Osteocyte (in vitro differentiated cells): ENCODE measurements at regions not wholly inside any gene's neighbourhood (a gene's known extent, or its start where the extent isn't known, plus 50 kb on each side); places are given as distances from the start of the nearest gene placed in this dataset.

Source experiments
- DNase-seq: peaks from one replicate; pipeline ENCODE4 v3.0.0; 2021; ENCODE audit warnings: mixed read lengths; ENCODE audit not compliant: unreplicated experiment; ENCODE audit errors: extremely low spot score
- H3K27ac Mint-ChIP-seq: one replicate; pipeline ENCODE4 v1.8.0; 2021; ENCODE audit warnings: mild to moderate bottlenecking, mixed read lengths; ENCODE audit not compliant: unreplicated experiment
- H3K27me3 Mint-ChIP-seq: one replicate; pipeline ENCODE4 v1.8.0; 2021; ENCODE audit warnings: mixed read lengths; ENCODE audit not compliant: unreplicated experiment
- H3K36me3 Mint-ChIP-seq: one replicate; pipeline ENCODE4 v1.8.0; 2021; ENCODE audit warnings: mixed read lengths; ENCODE audit not compliant: unreplicated experiment
- H3K4me1 Mint-ChIP-seq: one replicate; pipeline ENCODE4 v1.8.0; 2021; ENCODE audit warnings: mixed read lengths; ENCODE audit not compliant: unreplicated experiment
- H3K4me3 Mint-ChIP-seq: one replicate; pipeline ENCODE4 v1.8.0; 2021; ENCODE audit warnings: mild to moderate bottlenecking, moderate library complexity, mixed read lengths; ENCODE audit not compliant: unreplicated experiment
- H3K9me3 Mint-ChIP-seq: one replicate; pipeline ENCODE4 v1.8.0; 2021; ENCODE audit warnings: mixed read lengths; ENCODE audit not compliant: unreplicated experiment
- TF ChIP-seq, protein P1 (sequence below): fragments of 200-600 bp; sonication (generic); IDR thresholded peaks from 2 replicates; pipeline ENCODE4 v1.5.0; 2021; ENCODE audit warnings: antibody characterized with exemption, mild to moderate bottlenecking, moderate library complexity

DNA sequence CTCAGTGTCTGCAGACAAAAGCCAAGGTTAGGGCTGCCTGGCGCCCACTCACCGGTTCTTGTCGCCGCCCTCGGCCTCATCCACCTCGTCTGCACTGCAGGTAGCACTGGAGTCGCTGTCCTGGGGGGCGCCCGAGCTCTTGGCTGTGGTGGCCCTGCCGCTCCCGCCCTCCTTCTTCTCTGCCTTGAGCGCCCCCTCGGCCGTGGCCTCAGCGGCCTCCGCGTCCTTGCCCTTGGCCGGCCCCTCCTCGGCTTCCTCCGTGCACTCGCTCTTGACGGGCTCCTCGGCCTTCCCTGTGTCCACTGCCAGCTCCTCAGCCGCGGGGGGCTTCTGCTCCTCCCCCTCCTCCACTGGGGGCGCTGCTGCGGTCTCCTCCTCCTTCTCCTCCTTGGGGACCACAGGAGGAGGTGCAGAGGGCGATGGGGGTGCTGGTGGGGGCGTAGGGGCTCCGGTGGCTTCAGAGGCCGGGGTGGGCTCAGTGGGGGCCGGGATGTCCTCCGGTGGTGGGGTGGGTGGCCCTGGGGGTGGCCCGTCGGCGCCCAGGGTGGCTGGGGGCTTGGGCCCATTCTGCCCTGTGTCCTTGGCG lies 77.2 kb downstream of the RFLNA start:
- Mint-ChIP-seq H3K36me3 (peaks cover 14% of the 10 kb centered on the region), H3K4me1 (peaks cover 35% of the 10 kb centered on the region), H3K27me3 (no peaks in the 10 kb centered on the region), H3K27ac (no peak overlapping the region), H3K9me3 (no peaks in the 10 kb centered on the region), H3K4me3 (no peak overlapping the region)
- DNase-seq, result no peak
- TF ChIP-seq, protein P1, sequence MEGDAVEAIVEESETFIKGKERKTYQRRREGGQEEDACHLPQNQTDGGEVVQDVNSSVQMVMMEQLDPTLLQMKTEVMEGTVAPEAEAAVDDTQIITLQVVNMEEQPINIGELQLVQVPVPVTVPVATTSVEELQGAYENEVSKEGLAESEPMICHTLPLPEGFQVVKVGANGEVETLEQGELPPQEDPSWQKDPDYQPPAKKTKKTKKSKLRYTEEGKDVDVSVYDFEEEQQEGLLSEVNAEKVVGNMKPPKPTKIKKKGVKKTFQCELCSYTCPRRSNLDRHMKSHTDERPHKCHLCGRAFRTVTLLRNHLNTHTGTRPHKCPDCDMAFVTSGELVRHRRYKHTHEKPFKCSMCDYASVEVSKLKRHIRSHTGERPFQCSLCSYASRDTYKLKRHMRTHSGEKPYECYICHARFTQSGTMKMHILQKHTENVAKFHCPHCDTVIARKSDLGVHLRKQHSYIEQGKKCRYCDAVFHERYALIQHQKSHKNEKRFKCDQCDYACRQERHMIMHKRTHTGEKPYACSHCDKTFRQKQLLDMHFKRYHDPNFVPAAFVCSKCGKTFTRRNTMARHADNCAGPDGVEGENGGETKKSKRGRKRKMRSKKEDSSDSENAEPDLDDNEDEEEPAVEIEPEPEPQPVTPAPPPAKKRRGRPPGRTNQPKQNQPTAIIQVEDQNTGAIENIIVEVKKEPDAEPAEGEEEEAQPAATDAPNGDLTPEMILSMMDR, result no peak

DNA sequence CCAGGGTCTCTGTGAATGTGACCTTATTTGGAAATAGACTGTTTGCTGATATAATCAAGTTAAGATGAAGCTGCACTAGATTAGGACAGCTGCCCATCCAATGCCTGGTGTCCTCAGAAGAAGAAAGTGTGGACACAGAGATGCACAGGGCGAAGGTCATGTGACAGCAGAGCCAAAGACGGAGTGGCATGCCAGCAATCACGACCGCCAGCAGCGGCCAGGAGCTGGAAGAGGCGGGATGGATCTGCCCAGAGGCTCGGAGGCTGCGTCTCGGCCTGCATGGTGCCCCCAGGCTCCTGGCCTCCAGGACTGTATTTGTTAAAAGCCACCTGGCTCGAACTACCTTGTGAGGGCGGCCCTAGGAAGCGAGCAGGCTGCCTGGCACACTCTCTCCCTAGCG lies 76.5 kb downstream of the RFLNA start:
- H3K36me3 Mint-ChIP-seq, result peaks cover 9% of the 10 kb centered on the region
- TF ChIP-seq, protein P1, result no peak
- no peak overlapping the region for H3K4me3 Mint-ChIP-seq
- H3K27me3 Mint-ChIP-seq, result no peaks in the 10 kb centered on the region
- H3K27ac Mint-ChIP-seq, result peak overlapping the region; percentile 23
- no peak for DNase-seq
- H3K4me1 Mint-ChIP-seq, result peaks cover 32% of the 10 kb centered on the region
- no peaks in the 10 kb centered on the region for H3K9me3 Mint-ChIP-seq

DNA sequence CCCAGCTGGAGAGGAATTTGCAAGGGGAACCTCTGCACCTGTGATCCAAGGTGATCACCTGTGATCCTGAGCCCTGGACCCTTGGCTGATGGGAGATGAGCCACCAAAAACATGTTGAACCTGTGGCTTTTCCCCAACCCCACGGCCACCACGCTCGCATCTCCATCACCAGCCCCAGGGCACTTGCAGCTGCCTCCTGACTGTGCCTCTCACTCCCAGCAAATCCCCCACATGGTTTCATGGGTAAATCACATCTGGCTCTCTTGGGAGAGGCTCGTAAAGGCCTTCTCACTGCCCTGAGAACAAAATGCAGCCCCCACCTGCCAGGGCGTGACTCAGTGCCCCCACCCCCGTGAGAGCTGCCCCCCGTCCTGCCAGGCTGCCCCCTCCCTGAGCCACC lies 76.0 kb downstream of the RFLNA start:
- Mint-ChIP-seq H3K9me3 (no peaks in the 10 kb centered on the region), H3K27me3 (no peaks in the 10 kb centered on the region), H3K27ac (peak overlapping the region; percentile 83), H3K4me1 (peaks cover 34% of the 10 kb centered on the region), H3K36me3 (peaks cover 10% of the 10 kb centered on the region), H3K4me3 (no peak overlapping the region)
- TF ChIP-seq, protein P1, result no peak
- no peak for DNase-seq

DNA sequence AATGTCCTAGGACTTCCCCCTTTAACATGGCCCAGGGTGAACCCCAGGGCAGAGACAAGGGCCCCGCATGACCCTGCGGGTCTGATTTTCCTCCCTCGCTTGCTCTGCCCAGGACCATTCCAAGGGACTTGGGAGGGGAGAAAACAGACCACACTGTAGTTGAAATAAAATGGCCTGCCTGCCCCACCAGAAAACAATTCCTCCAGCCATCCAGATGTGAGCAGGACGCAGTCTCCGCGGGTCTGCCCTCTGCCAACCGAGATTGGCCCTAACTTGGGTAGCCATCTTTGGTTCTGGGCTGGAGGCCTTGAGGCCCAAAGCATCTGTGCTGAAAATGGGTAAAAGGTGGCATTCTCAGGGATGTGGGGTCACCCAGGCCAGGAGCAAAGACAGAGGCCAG lies 75.5 kb downstream of the RFLNA start:
- Mint-ChIP-seq H3K9me3 (no peaks in the 10 kb centered on the region), H3K27me3 (no peaks in the 10 kb centered on the region), H3K4me3 (no peak overlapping the region), H3K36me3 (peaks cover 10% of the 10 kb centered on the region), H3K4me1 (peaks cover 36% of the 10 kb centered on the region), H3K27ac (peak overlapping the region; percentile 83)
- TF ChIP-seq, protein P1, result no peak
- DNase-seq, result no peak

DNA sequence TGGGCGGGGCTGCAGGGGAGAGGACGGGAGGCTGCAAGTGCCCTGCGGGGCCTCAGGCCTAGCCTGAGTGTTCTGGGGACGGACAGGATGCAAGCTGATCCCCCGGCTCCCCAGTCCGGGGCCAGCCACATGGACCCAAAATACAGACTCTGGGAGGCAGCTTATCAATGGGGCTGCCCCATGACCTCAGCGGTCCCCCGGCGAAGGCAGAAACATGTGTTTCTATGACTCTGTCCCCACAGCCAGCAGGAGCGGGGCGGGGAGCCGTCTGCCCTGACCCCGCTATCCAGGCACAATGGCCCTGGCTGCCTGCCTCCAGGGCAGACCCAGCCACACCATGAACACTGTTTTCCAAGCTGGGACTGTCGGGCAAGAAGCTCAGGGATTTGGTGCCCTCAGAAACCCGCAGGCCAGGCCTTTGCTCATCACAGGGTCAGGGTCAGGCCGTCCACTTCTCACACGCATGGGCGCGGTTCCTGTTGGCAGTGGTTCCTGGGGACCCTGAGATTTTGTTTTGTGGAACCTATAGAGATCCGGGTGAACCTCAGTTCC lies 75.0 kb downstream of the RFLNA start:
- TF ChIP-seq, protein P1, result no peak
- H3K9me3 Mint-ChIP-seq, result no peaks in the 10 kb centered on the region
- H3K4me3 Mint-ChIP-seq, result no peak overlapping the region
- DNase-seq, result no peak
- peak overlapping the region; percentile 83 for H3K27ac Mint-ChIP-seq
- peaks cover 9% of the 10 kb centered on the region for H3K36me3 Mint-ChIP-seq
- H3K27me3 Mint-ChIP-seq, result no peaks in the 10 kb centered on the region
- H3K4me1 Mint-ChIP-seq, result peaks cover 36% of the 10 kb centered on the region
